ENCODE measurements at regions not wholly inside any gene's neighbourhood (a gene's known extent, or its start where the extent isn't known, plus 50 kb on each side); places are given as distances from the start of the nearest gene placed in this dataset.

GRCh38 chr16:27692576-27692975, 142.6 kb downstream of the KATNIP start:
- Histone ChIP-seq H3K4me1 (no peaks in the 10 kb centered on the region), H3K4me3 (no peak overlapping the region), H3K27me3 (no peaks in the 10 kb centered on the region), H3K27ac (no peak overlapping the region), H3K9me3 (no peaks in the 10 kb centered on the region), H3K36me3 (no peaks in the 10 kb centered on the region)
- DNase-seq (no peak), ATAC-seq (no peak)
- TF ChIP-seq POLR2A (IDR thresholded peaks at IDR 0.05) (no peak), CTCF (IDR thresholded peaks at IDR 0.05 in 4 of 5, conservative IDR thresholded peaks at IDR 0.05 in 1 of 5) (no peak)
- intact Hi-C loops (cut with DNase I; ENCODE audit: low total_unique reads) (no loop called here), in situ Hi-C loops (cut with MboI; ENCODE audit: low sequenced_read_pairs in 4 of 4) (no loop called here)

- peaks cover 0 to 4% of the 10 kb centered on the region in 2 donors for H3K36me3 ChIP-seq
- no peak overlapping the region for H3K4me3 ChIP-seq
- H3K27me3 ChIP-seq, result no peaks in the 10 kb centered on the region
- intact Hi-C loops (cut with DNase I; ENCODE audit: low total_unique reads), result no loop called here
- no peak for TF ChIP-seq CTCF (IDR thresholded peaks at IDR 0.05 in 4 of 5, conservative IDR thresholded peaks at IDR 0.05 in 1 of 5)
- TF ChIP-seq POLR2A (IDR thresholded peaks at IDR 0.05), result no peak
- ATAC-seq (no peak), DNase-seq (no peak)
- no peaks in the 10 kb centered on the region for H3K9me3 ChIP-seq
- no peak overlapping the region for H3K27ac ChIP-seq
- H3K4me1 ChIP-seq, result no peaks in the 10 kb centered on the region
- in situ Hi-C loops (cut with MboI; ENCODE audit: low sequenced_read_pairs in 4 of 4), result no loop called here
These were observed 145.2 kb downstream of the KATNIP start for GRCh38 chr16:27695161-27695560.

- H3K9me3 ChIP-seq, result no peaks in the 10 kb centered on the region
- TF ChIP-seq POLR2A (IDR thresholded peaks at IDR 0.05) (no peak), CTCF (IDR thresholded peaks at IDR 0.05 in 4 of 5, conservative IDR thresholded peaks at IDR 0.05 in 1 of 5) (no peak)
- intact Hi-C loops (cut with DNase I; ENCODE audit: low total_unique reads) (no loop called here), in situ Hi-C loops (cut with MboI; ENCODE audit: low sequenced_read_pairs in 4 of 4) (no loop called here)
- H3K4me3 ChIP-seq, result no peak overlapping the region
- H3K36me3 ChIP-seq, result peaks cover 0 to 4% of the 10 kb centered on the region in 2 donors
- no peaks in the 10 kb centered on the region for H3K4me1 ChIP-seq
- no peaks in the 10 kb centered on the region for H3K27me3 ChIP-seq
- ATAC-seq, result no peak
- H3K27ac ChIP-seq, result no peak overlapping the region
- no peak for DNase-seq
These were observed 148.3 kb downstream of the KATNIP start for GRCh38 chr16:27698266-27698665.

- TF ChIP-seq CTCF (IDR thresholded peaks at IDR 0.05 in 4 of 5, conservative IDR thresholded peaks at IDR 0.05 in 1 of 5) (no peak), POLR2A (IDR thresholded peaks at IDR 0.05) (no peak)
- H3K4me3 ChIP-seq, result no peak overlapping the region
- no peaks in the 10 kb centered on the region for H3K9me3 ChIP-seq
- H3K36me3 ChIP-seq, result peaks cover 0 to 4% of the 10 kb centered on the region in 2 donors
- DNase-seq (no peak), ATAC-seq (no peak)
- intact Hi-C loops (cut with DNase I; ENCODE audit: low total_unique reads), result no loop called here
- H3K27me3 ChIP-seq, result no peaks in the 10 kb centered on the region
- H3K27ac ChIP-seq, result no peak overlapping the region
- in situ Hi-C loops (cut with MboI; ENCODE audit: low sequenced_read_pairs in 4 of 4), result no loop called here
- H3K4me1 ChIP-seq, result no peaks in the 10 kb centered on the region
These were observed 148.8 kb downstream of the KATNIP start for GRCh38 chr16:27698746-27699145.

- no peaks in the 10 kb centered on the region for H3K4me1 ChIP-seq
- DNase-seq, result no peak
- ATAC-seq, result no peak
- H3K4me3 ChIP-seq, result no peak overlapping the region
- peaks cover 0 to 4% of the 10 kb centered on the region in 2 donors for H3K36me3 ChIP-seq
- in situ Hi-C loops (cut with MboI; ENCODE audit: low sequenced_read_pairs in 4 of 4) (no loop called here), intact Hi-C loops (cut with DNase I; ENCODE audit: low total_unique reads) (no loop called here)
- no peaks in the 10 kb centered on the region for H3K9me3 ChIP-seq
- TF ChIP-seq POLR2A (IDR thresholded peaks at IDR 0.05), result no peak
- TF ChIP-seq CTCF (IDR thresholded peaks at IDR 0.05 in 4 of 5, conservative IDR thresholded peaks at IDR 0.05 in 1 of 5), result no peak
- no peak overlapping the region for H3K27ac ChIP-seq
- H3K27me3 ChIP-seq, result no peaks in the 10 kb centered on the region
These were observed 149.6 kb downstream of the KATNIP start for GRCh38 chr16:27699540-27699939.

Data from gastrocnemius medialis (tissue), 4 donors.